ENCODE measurements at regions not wholly inside any gene's neighbourhood (a gene's known extent, or its start where the extent isn't known, plus 50 kb on each side); places are given as distances from the start of the nearest gene placed in this dataset.

- DNase-seq (ENCODE audit: low read depth), result no peak
- H3K4me3 ChIP-seq (ENCODE audit: low read depth, low read length), result no peak overlapping the region
- TF ChIP-seq, protein P1, sequence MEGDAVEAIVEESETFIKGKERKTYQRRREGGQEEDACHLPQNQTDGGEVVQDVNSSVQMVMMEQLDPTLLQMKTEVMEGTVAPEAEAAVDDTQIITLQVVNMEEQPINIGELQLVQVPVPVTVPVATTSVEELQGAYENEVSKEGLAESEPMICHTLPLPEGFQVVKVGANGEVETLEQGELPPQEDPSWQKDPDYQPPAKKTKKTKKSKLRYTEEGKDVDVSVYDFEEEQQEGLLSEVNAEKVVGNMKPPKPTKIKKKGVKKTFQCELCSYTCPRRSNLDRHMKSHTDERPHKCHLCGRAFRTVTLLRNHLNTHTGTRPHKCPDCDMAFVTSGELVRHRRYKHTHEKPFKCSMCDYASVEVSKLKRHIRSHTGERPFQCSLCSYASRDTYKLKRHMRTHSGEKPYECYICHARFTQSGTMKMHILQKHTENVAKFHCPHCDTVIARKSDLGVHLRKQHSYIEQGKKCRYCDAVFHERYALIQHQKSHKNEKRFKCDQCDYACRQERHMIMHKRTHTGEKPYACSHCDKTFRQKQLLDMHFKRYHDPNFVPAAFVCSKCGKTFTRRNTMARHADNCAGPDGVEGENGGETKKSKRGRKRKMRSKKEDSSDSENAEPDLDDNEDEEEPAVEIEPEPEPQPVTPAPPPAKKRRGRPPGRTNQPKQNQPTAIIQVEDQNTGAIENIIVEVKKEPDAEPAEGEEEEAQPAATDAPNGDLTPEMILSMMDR (conservative IDR thresholded peaks at IDR 0.05; ENCODE audit: low read depth, low read length), result no peak
Measured at GRCh38 chr5:67605730-67606585, 409.4 kb upstream of the CD180 start.

GRCh38 chr5:67591491-67591890 lies 394.9 kb upstream of the CD180 start:
- no peak for DNase-seq (ENCODE audit: low read depth)
- H3K4me3 ChIP-seq (ENCODE audit: low read depth, low read length), result no peak overlapping the region
- TF ChIP-seq, protein P1 (conservative IDR thresholded peaks at IDR 0.05; ENCODE audit: low read depth, low read length), result no peak

- no peak overlapping the region for H3K4me3 ChIP-seq (ENCODE audit: low read depth, low read length)
- TF ChIP-seq, protein P1 (conservative IDR thresholded peaks at IDR 0.05; ENCODE audit: low read depth, low read length), result no peak
- peak; percentile 23 for DNase-seq (ENCODE audit: low read depth)
Measured at GRCh38 chr5:67588389-67588788, 391.8 kb upstream of the CD180 start.

DNA sequence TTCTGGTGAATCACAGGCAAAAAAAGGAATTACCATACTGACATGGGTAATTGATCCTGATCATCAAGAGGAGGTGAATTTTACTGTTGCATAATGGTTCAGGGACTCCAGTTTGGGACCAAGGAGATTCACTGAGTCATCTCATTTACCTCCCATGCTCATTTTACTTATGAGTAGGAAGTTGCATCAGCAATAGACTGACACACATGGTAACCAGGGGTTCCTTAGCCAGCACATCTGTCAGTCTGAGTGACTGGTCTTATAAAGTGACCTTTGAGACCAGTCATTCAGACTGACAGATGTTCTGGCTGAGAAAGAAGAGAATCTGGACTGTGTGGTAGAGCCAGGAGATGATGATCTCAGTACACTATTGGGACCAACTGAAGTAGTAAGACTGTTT lies 384.6 kb upstream of the CD180 start:
- TF ChIP-seq, protein P1 (conservative IDR thresholded peaks at IDR 0.05; ENCODE audit: low read depth, low read length), result no peak
- H3K4me3 ChIP-seq (ENCODE audit: low read depth, low read length), result no peak overlapping the region
- DNase-seq (ENCODE audit: low read depth), result peak; percentile 18

DNA sequence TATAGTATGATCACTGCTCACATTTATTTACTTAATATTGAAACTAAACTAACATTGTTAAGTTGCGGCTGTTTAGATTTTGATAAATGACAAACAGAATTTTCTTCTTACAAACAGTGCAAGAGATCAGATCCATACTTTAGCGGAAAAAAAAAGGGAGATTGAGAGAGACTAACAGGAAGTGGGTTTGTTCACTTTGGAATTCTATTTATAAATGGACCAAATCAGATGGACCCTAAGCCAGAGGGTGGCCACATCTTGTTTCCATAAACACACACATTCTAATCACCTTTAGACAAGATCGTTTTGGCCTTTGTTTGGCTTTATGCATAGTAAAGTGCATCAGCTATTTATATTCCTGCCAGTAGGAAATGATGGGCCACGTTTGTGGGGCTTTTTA lies 381.4 kb upstream of the CD180 start:
- peak; percentile 16 for DNase-seq (ENCODE audit: low read depth)
- TF ChIP-seq, protein P1 (conservative IDR thresholded peaks at IDR 0.05; ENCODE audit: low read depth, low read length), result no peak

GRCh38 chr5:67577424-67577823 lies 380.8 kb upstream of the CD180 start:
- no peak overlapping the region for H3K4me3 ChIP-seq (ENCODE audit: low read depth, low read length)
- TF ChIP-seq, protein P1 (conservative IDR thresholded peaks at IDR 0.05; ENCODE audit: low read depth, low read length), result no peak
- peak; percentile 56 for DNase-seq (ENCODE audit: low read depth)

More for the DNA sequence above, 381.4 kb upstream of the CD180 start:
- H3K4me3 ChIP-seq (ENCODE audit: low read depth, low read length), result no peak overlapping the region

DNA sequence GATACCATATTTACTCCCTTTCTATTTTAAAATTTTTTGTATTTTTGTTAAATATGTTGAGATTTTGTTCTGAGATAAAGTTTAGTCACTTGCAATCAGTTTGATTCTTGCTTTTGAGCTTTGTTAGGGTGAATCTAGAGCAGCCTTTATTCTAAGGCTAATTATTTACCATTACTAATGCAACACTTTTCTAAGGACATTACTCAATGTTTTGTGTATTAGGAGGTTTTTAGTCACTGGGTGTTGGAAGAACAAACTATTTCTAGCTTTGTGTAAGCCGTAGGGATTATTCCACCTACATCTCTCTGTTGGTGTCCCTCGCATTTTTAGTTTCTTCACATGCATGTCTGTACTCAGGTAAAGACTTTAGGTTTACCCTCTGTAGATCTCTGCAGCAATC lies 379.5 kb upstream of the CD180 start:
- no peak overlapping the region for H3K4me3 ChIP-seq (ENCODE audit: low read depth, low read length)
- DNase-seq (ENCODE audit: low read depth), result no peak
- TF ChIP-seq, protein P1 (conservative IDR thresholded peaks at IDR 0.05; ENCODE audit: low read depth, low read length), result no peak
